Mesothelial cell of epicardium (in vitro differentiated cells): ENCODE measurements at regions not wholly inside any gene's neighbourhood (a gene's known extent, or its start where the extent isn't known, plus 50 kb on each side); places are given as distances from the start of the nearest gene placed in this dataset.

Experiments
- DNase-seq, 2 experiments: peaks; one replicate each; pipeline ENCODE4 v3.0.0; 2021; ENCODE audit warnings: low spot score in 2 of 2; ENCODE audit not compliant: unreplicated experiment in 2 of 2
- H3K27ac Mint-ChIP-seq: 2 replicates; pipeline ENCODE4 v1.8.0; 2021; ENCODE audit warnings: mixed read lengths
- H3K27me3 Mint-ChIP-seq: 2 replicates; pipeline ENCODE4 v1.8.0; 2021; ENCODE audit warnings: low read depth, mixed read lengths
- H3K36me3 Mint-ChIP-seq: 2 replicates; pipeline ENCODE4 v1.8.0; 2021; ENCODE audit warnings: mixed read lengths
- H3K4me1 Mint-ChIP-seq: 2 replicates; pipeline ENCODE4 v1.8.0; 2021; ENCODE audit warnings: mixed read lengths
- H3K4me3 Mint-ChIP-seq: 2 replicates; pipeline ENCODE4 v1.8.0; 2021; ENCODE audit warnings: mild to moderate bottlenecking, moderate library complexity, mixed read lengths
- H3K9me3 Mint-ChIP-seq: 2 replicates; pipeline ENCODE4 v1.8.0; 2021; ENCODE audit warnings: mixed read lengths
- TF ChIP-seq, protein P1 (sequence below): fragments of 200-600 bp; sonication (generic); IDR thresholded peaks from one replicate; pipeline ENCODE4 v1.5.0; 2021; ENCODE audit warnings: antibody characterized with exemption; ENCODE audit not compliant: unreplicated experiment

DNA sequence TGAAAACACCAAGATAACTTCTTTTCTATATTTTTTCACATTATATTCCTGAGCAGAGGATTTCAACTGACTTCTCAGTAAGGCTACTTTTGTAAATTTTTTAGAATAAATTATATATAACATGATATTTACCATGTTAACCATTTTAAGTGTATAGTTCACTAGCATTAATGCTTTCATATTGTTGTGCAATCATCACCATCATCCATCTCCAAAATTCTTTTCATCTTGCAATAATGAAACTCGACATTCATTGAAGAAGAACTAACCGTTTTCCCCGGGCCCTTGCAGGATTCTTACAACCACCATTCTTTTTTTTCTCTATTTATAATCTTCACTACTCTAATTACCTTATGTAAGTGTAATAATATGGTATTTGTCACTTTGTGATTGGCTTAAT is 1036.1 kb downstream of the LRFN5 start:
- H3K4me3 Mint-ChIP-seq = no peak overlapping the region
- TF ChIP-seq, protein P1, sequence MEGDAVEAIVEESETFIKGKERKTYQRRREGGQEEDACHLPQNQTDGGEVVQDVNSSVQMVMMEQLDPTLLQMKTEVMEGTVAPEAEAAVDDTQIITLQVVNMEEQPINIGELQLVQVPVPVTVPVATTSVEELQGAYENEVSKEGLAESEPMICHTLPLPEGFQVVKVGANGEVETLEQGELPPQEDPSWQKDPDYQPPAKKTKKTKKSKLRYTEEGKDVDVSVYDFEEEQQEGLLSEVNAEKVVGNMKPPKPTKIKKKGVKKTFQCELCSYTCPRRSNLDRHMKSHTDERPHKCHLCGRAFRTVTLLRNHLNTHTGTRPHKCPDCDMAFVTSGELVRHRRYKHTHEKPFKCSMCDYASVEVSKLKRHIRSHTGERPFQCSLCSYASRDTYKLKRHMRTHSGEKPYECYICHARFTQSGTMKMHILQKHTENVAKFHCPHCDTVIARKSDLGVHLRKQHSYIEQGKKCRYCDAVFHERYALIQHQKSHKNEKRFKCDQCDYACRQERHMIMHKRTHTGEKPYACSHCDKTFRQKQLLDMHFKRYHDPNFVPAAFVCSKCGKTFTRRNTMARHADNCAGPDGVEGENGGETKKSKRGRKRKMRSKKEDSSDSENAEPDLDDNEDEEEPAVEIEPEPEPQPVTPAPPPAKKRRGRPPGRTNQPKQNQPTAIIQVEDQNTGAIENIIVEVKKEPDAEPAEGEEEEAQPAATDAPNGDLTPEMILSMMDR = no peak
- no peak overlapping the region for H3K27ac Mint-ChIP-seq
- DNase-seq = no peak
- no peaks in the 10 kb centered on the region for H3K4me1 Mint-ChIP-seq
- H3K27me3 Mint-ChIP-seq = no peaks in the 10 kb centered on the region
- no peaks in the 10 kb centered on the region for H3K36me3 Mint-ChIP-seq
- H3K9me3 Mint-ChIP-seq = peaks cover 28% of the 10 kb centered on the region

DNA sequence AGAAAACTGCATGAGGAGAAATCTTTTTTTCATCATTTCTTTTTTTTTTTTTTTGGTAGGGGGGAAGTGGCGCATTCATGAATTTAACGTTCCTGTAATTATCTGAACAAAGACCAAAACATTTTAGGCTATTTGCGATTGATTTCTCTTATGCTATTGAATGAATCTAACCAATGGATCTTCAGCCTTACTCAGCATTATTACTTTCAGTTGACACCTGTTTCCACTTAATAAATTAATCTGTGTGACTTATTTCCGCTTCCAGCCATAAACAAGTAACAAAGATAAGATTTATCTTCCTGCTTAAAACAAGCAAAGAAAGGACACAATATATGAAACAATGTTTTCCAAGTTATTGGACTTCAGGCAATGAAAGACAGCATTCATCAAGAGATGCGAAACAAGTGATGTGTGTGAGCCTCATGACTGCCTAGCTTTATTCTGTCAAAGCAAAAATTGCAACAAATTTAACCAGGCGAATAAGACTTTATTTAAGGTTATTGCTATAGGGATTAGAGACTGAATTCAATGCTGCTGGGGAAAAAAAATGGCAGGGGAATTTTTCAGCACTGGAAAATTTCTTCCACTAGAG is 1026.9 kb downstream of the LRFN5 start:
- Mint-ChIP-seq H3K4me1 (no peaks in the 10 kb centered on the region), H3K9me3 (peaks cover 5% of the 10 kb centered on the region), H3K36me3 (no peaks in the 10 kb centered on the region), H3K4me3 (no peak overlapping the region), H3K27ac (no peak overlapping the region), H3K27me3 (no peaks in the 10 kb centered on the region)
- TF ChIP-seq, protein P1 = no peak
- no peak for DNase-seq

- no peaks in the 10 kb centered on the region for H3K36me3 Mint-ChIP-seq
These were observed 1022.9 kb downstream of the LRFN5 start for GRCh38 chr14:42629553-42629952.

GRCh38 chr14:42628602-42629001 is 1021.9 kb downstream of the LRFN5 start:
- H3K36me3 Mint-ChIP-seq = no peaks in the 10 kb centered on the region
- H3K4me1 Mint-ChIP-seq = peaks cover 13% of the 10 kb centered on the region
- no peak for DNase-seq
- TF ChIP-seq, protein P1 = no peak
- H3K9me3 Mint-ChIP-seq = peaks cover 5% of the 10 kb centered on the region
- H3K27me3 Mint-ChIP-seq = no peaks in the 10 kb centered on the region
- no peak overlapping the region for H3K4me3 Mint-ChIP-seq
- no peak overlapping the region for H3K27ac Mint-ChIP-seq

More at GRCh38 chr14:42629553-42629952, 1022.9 kb downstream of the LRFN5 start:
- H3K4me3 Mint-ChIP-seq = no peak overlapping the region
- peaks cover 13% of the 10 kb centered on the region for H3K4me1 Mint-ChIP-seq
- no peak overlapping the region for H3K27ac Mint-ChIP-seq
- TF ChIP-seq, protein P1 = no peak
- DNase-seq = no peak
- no peaks in the 10 kb centered on the region for H3K27me3 Mint-ChIP-seq
- peaks cover 5% of the 10 kb centered on the region for H3K9me3 Mint-ChIP-seq

GRCh38 chr14:42626986-42627385 is 1020.3 kb downstream of the LRFN5 start:
- TF ChIP-seq, protein P1 = no peak
- no peak overlapping the region for H3K27ac Mint-ChIP-seq
- H3K27me3 Mint-ChIP-seq = no peaks in the 10 kb centered on the region
- H3K4me1 Mint-ChIP-seq = peaks cover 13% of the 10 kb centered on the region
- DNase-seq = no peak
- no peaks in the 10 kb centered on the region for H3K9me3 Mint-ChIP-seq
- no peak overlapping the region for H3K4me3 Mint-ChIP-seq
- H3K36me3 Mint-ChIP-seq = no peaks in the 10 kb centered on the region
